GM23338 (cell line): ENCODE measurements at regions not wholly inside any gene's neighbourhood (a gene's known extent, or its start where the extent isn't known, plus 50 kb on each side); places are given as distances from the start of the nearest gene placed in this dataset.

Experiments used
- ATAC-seq: fragments of 200-7000 bp; cut with Tn5 transposase; 3 replicates; pipeline ENCODE4 v1.9.1; 2020
- DNase-seq: peaks from one replicate; pipeline ENCODE4 v3.0.0-alpha.2; 2015; ENCODE audit warnings: low spot score
- H2AFZ ChIP-seq: fragments of 200-600 bp; sonication (generic); 2 replicates; pipeline ENCODE4 v1.8.0; 2016; ENCODE audit warnings: antibody characterized with exemption, mild to moderate bottlenecking, moderate library complexity
- H3F3A ChIP-seq: fragments of 200-600 bp; sonication (generic); replicated peaks from 2 replicates; pipeline ENCODE4 v1.8.0; 2017; ENCODE audit warnings: antibody characterized with exemption, mixed run types, low read depth
- H3K27ac ChIP-seq: fragments of 200-600 bp; sonication (generic); 2 replicates; pipeline ENCODE4 v1.6.1; 2016; ENCODE audit warnings: low read depth
- H3K27me3 ChIP-seq: fragments of 200-600 bp; sonication (generic); 2 replicates; pipeline ENCODE4 v1.8.0; 2016; ENCODE audit warnings: mild to moderate bottlenecking, mixed run types, moderate library complexity; ENCODE audit not compliant: insufficient read depth
- H3K36me3 ChIP-seq: fragments of 200-600 bp; sonication (generic); 2 replicates; pipeline ENCODE4 v1.8.0; 2016; ENCODE audit warnings: mild to moderate bottlenecking; ENCODE audit not compliant: insufficient read depth
- H3K4me1 ChIP-seq: fragments of 200-600 bp; sonication (generic); 2 replicates; pipeline ENCODE4 v1.8.0; 2016; ENCODE audit warnings: mild to moderate bottlenecking, moderate library complexity; ENCODE audit not compliant: insufficient read depth
- H3K4me2 ChIP-seq: fragments of 200-600 bp; sonication (generic); 2 replicates; pipeline ENCODE4 v1.7.1; 2017; ENCODE audit warnings: mixed run types
- H3K4me3 ChIP-seq: fragments of 200-600 bp; sonication (generic); 2 replicates; pipeline ENCODE4 v1.6.1; 2016; ENCODE audit warnings: mixed run types
- H3K79me2 ChIP-seq: fragments of 200-600 bp; sonication (generic); replicated peaks from 2 replicates; pipeline ENCODE4 v1.8.0; 2017; ENCODE audit warnings: mild to moderate bottlenecking; ENCODE audit not compliant: insufficient read depth
- H3K9me2 ChIP-seq: fragments of 200-600 bp; sonication (generic); 2 replicates; pipeline ENCODE4 v1.8.0; 2017; ENCODE audit not compliant: insufficient read depth
- H4K20me1 ChIP-seq: fragments of 200-600 bp; sonication (generic); replicated peaks from 2 replicates; pipeline ENCODE4 v1.8.0; 2017; ENCODE audit warnings: mild to moderate bottlenecking; ENCODE audit not compliant: insufficient read depth
- H3K27ac Mint-ChIP-seq: 2 replicates; pipeline ENCODE4 v1.8.0; 2020; ENCODE audit warnings: inconsistent platforms, mild to moderate bottlenecking, moderate library complexity, mixed read lengths
- H3K27me3 Mint-ChIP-seq: 3 replicates; pipeline ENCODE4 v1.8.0; 2022; ENCODE audit warnings: low read depth, mild to moderate bottlenecking, moderate library complexity, mixed read lengths, inconsistent platforms; ENCODE audit not compliant: insufficient read depth, poor library complexity
- H3K36me3 Mint-ChIP-seq: 3 replicates; pipeline ENCODE4 v1.8.0; 2021; ENCODE audit warnings: low read depth, mild to moderate bottlenecking, inconsistent platforms, moderate library complexity, mixed read lengths
- H3K4me1 Mint-ChIP-seq: 3 replicates; pipeline ENCODE4 v1.8.0; 2020; ENCODE audit warnings: mild to moderate bottlenecking, inconsistent platforms, mixed read lengths
- H3K4me3 Mint-ChIP-seq: 3 replicates; pipeline ENCODE4 v1.8.0; 2021; ENCODE audit warnings: moderate library complexity, mild to moderate bottlenecking, inconsistent platforms, mixed read lengths
- H3K9me3 Mint-ChIP-seq: 3 replicates; pipeline ENCODE4 v1.8.0; 2020; ENCODE audit warnings: moderate library complexity, mild to moderate bottlenecking, inconsistent platforms, mixed read lengths
- CREB1 ChIP-seq: fragments of 250-450 bp; sonication (Bioruptor Pico); IDR thresholded peaks from 2 replicates; pipeline ENCODE4 v1.5.0; 2020; ENCODE audit warnings: low read depth, mild to moderate bottlenecking, moderate library complexity
- CTCF ChIP-seq, 2 experiments: fragments of 200-600 bp in 1 of 2; sonication (generic) in 1 of 2; conservative IDR thresholded peaks; 2 replicates each; pipeline versions ENCODE4 v1.5.1 to v1.6.1; 2016 to 2017; ENCODE audit warnings: antibody characterized with exemption in 2 of 2, low read depth in 2 of 2, mild to moderate bottlenecking in 2 of 2, moderate library complexity in 1 of 2
- ETS1 ChIP-seq: IDR thresholded peaks from 2 replicates; pipeline ENCODE4 v1.6.1; 2016; ENCODE audit warnings: antibody characterized with exemption
- EZH2 ChIP-seq: fragments of 200-600 bp; sonication (generic); IDR thresholded peaks from one replicate; pipeline ENCODE4 v1.8.0; 2017; ENCODE audit warnings: antibody characterized with exemption, mild to moderate bottlenecking, low read depth; ENCODE audit not compliant: unreplicated experiment
- EZH2phosphoT487 ChIP-seq: fragments of 200-600 bp; sonication (generic); IDR thresholded peaks from one replicate; pipeline ENCODE4 v1.8.1; 2018; ENCODE audit warnings: antibody characterized with exemption; ENCODE audit not compliant: unreplicated experiment
- NANOG ChIP-seq: IDR thresholded peaks from 2 replicates; pipeline ENCODE4 v1.6.1; 2016; ENCODE audit warnings: antibody characterized with exemption, borderline replicate concordance
- POLR2AphosphoS5 ChIP-seq: IDR thresholded peaks from 2 replicates; pipeline ENCODE4 v1.6.1; 2016; ENCODE audit warnings: antibody characterized with exemption, low read depth
- STAT1 ChIP-seq: IDR thresholded peaks from one replicate; pipeline ENCODE4 v1.6.1; 2016; ENCODE audit warnings: antibody characterized with exemption; ENCODE audit not compliant: unreplicated experiment
- ZNF114 ChIP-seq: fragments of 250-450 bp; sonication (Bioruptor Pico); IDR thresholded peaks from 2 replicates; pipeline ENCODE4 v1.5.0; 2020; ENCODE audit warnings: mild to moderate bottlenecking, moderate library complexity
- ZNF331 ChIP-seq: fragments of 250-450 bp; sonication (Bioruptor Pico); IDR thresholded peaks from 2 replicates; pipeline ENCODE4 v1.5.0; 2020; ENCODE audit warnings: low read depth, mild to moderate bottlenecking, moderate library complexity

DNA sequence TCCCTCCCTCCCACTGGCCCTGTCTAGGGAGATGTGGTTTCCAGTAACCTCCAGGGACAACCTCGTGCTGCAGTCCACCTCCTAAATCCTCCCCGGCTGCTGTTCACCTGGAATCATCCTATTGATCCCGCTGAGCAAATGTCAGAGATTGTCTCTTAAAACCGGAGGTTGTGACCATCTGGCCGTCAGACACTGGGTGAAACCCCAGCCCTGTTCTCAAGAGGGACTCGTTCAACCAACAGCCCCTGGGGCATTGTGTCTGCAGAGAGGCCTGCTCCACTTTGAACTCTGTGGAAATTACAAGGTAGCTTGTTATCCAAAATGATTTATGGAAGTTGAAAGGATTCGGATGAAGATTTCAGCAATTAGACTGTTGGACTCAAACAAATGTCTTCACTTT is 498.0 kb downstream of the MATN1 start (continued):
- no peak for TF ChIP-seq ETS1
- no peak for TF ChIP-seq CTCF (conservative IDR thresholded peaks at IDR 0.05; ENCODE audit: low read depth in 2 of 2)
- TF ChIP-seq ZNF331 (CRISPR knock-in tag), result no peak
- no peak for TF ChIP-seq STAT1
- no peak for TF ChIP-seq ZNF114 (CRISPR knock-in tag)
- TF ChIP-seq NANOG, result no peak

DNA sequence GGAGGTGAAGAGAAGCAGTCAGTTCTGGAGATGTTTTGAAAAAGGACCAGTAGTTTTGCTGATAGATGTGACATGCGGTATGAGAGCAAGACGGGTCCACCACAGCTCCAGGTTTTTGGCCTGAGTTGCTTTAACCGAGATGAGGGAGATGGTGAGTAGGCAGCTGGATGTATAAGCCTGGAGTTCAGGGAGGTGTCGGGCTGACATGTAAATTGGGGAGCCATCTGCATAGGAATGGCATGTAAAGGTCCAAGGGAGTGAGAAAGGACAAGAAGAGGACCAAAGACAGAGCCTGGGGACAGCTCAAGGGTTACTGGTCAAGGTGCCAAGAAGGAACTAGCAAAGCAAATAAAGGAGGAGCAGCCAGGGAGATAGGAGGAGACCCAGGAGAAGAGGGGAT is 503.7 kb downstream of the MATN1 start:
- peaks cover 7% of the 10 kb centered on the region; the same call in 1 of the 2 replicates for H3F3A ChIP-seq
- Mint-ChIP-seq H3K27ac (no peak overlapping the region), H3K4me3 (no peak overlapping the region), H3K4me1 (peaks cover 5% of the 10 kb centered on the region), H3K27me3 (peaks cover 2% of the 10 kb centered on the region), H3K9me3 (peaks cover 3% of the 10 kb centered on the region; the same call in 1 of the 3 replicates), H3K36me3 (no peaks in the 10 kb centered on the region)
- no peaks in the 10 kb centered on the region for H3K4me1 ChIP-seq
- no peaks in the 10 kb centered on the region for H3K27me3 ChIP-seq
- DNase-seq (no peak), ATAC-seq (no peak)
- no peak overlapping the region for H3K4me3 ChIP-seq
- no peak for TF ChIP-seq ZNF331 (CRISPR knock-in tag)
- no peak for TF ChIP-seq EZH2phosphoT487
- no peak for TF ChIP-seq NANOG
- no peaks in the 10 kb centered on the region for H3K79me2 ChIP-seq
- no peaks in the 10 kb centered on the region for H4K20me1 ChIP-seq
- H3K4me2 ChIP-seq, result no peak overlapping the region
- no peaks in the 10 kb centered on the region for H3K36me3 ChIP-seq
- H3K9me2 ChIP-seq, result no peaks in the 10 kb centered on the region
- no peak overlapping the region for H2AFZ ChIP-seq
- H3K27ac ChIP-seq, result no peak overlapping the region

- no peak for ATAC-seq
- TF ChIP-seq ZNF331 (CRISPR knock-in tag) (no peak), ETS1 (no peak), EZH2 (no peak), POLR2AphosphoS5 (no peak), NANOG (no peak), EZH2phosphoT487 (no peak), ZNF114 (CRISPR knock-in tag) (no peak), CREB1 (no peak), STAT1 (no peak)
Measured at GRCh38 chr1:30218438-30218837, 504.9 kb downstream of the MATN1 start.

More at GRCh38 chr1:30218438-30218837, 504.9 kb downstream of the MATN1 start:
- Histone ChIP-seq H3K27me3 (no peaks in the 10 kb centered on the region), H3K4me1 (no peaks in the 10 kb centered on the region), H4K20me1 (no peaks in the 10 kb centered on the region), H3K9me2 (no peaks in the 10 kb centered on the region), H3K36me3 (no peaks in the 10 kb centered on the region), H3K4me3 (no peak overlapping the region), H3K4me2 (no peak overlapping the region), H3F3A (peaks cover 7% of the 10 kb centered on the region; the same call in 1 of the 2 replicates), H3K27ac (no peak overlapping the region), H2AFZ (no peak overlapping the region), H3K79me2 (no peaks in the 10 kb centered on the region)
- no peak overlapping the region for H3K4me3 Mint-ChIP-seq
- no peaks in the 10 kb centered on the region; the same call in 2 of the 3 replicates for H3K9me3 Mint-ChIP-seq
- H3K27ac Mint-ChIP-seq, result no peak overlapping the region
- H3K4me1 Mint-ChIP-seq, result peaks cover 5% of the 10 kb centered on the region
- no peaks in the 10 kb centered on the region for H3K36me3 Mint-ChIP-seq
- peaks cover 2% of the 10 kb centered on the region for H3K27me3 Mint-ChIP-seq
- DNase-seq, result no peak
